ENCODE measurements at regions not wholly inside any gene's neighbourhood (a gene's known extent, or its start where the extent isn't known, plus 50 kb on each side); places are given as distances from the start of the nearest gene placed in this dataset.

DNA sequence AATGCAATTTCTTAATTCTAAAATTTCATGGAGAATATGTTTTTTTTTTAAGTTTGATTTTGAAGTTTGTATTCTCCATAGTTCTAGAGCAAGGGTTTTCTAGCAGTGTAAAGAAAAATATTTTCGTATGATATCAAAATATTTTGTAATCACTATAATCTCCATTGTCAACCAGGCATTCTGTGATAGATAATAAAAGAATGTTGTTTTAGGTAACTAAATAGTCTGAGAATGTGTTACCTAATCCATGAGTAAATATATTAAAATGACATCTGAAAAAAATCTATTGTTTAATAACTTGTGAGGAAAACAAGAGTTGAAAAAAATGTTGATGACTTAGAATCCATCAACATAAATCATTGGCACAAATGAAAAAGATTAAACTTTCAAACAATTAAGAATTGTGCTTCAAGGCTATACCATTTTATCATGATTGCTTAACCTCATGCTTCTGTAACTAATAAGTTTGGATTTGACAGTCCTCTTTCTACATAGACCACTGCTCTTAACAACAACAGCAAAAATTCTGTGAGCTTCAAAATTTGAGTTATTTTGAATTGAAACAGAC lies 2211.8 kb downstream of the LRRC4C start:
- TF ChIP-seq, protein P1, sequence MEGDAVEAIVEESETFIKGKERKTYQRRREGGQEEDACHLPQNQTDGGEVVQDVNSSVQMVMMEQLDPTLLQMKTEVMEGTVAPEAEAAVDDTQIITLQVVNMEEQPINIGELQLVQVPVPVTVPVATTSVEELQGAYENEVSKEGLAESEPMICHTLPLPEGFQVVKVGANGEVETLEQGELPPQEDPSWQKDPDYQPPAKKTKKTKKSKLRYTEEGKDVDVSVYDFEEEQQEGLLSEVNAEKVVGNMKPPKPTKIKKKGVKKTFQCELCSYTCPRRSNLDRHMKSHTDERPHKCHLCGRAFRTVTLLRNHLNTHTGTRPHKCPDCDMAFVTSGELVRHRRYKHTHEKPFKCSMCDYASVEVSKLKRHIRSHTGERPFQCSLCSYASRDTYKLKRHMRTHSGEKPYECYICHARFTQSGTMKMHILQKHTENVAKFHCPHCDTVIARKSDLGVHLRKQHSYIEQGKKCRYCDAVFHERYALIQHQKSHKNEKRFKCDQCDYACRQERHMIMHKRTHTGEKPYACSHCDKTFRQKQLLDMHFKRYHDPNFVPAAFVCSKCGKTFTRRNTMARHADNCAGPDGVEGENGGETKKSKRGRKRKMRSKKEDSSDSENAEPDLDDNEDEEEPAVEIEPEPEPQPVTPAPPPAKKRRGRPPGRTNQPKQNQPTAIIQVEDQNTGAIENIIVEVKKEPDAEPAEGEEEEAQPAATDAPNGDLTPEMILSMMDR (conservative IDR thresholded peaks at IDR 0.05; ENCODE audit: low read length), result no peak
- no peak for TF ChIP-seq EZH2phosphoT487 (IDR thresholded peaks at IDR 0.05; ENCODE audit: borderline replicate concordance, low read depth, low read length)

Measured in OCI-LY7 (cell line).